IMR-90 (cell line): ENCODE measurements at regions not wholly inside any gene's neighbourhood (a gene's known extent, or its start where the extent isn't known, plus 50 kb on each side); places are given as distances from the start of the nearest gene placed in this dataset.

Source experiments
- ATAC-seq: fragments of 200-7000 bp; cut with Tn5 transposase; 2 replicates; pipeline ENCODE4 v1.9.1; 2020; ENCODE audit warnings: low read depth, mild to moderate bottlenecking, moderate library complexity
- BruUV-seq: library from RNA; stranded (reverse); fragments of 400-500 nt; replicated peaks from 2 replicates; lab custom pipeline; 2021; lab: Mats Ljungman, UMichigan
- CTCF ChIA-PET: fragments of 300-600 bp; formaldehyde crosslinking; extraction: SDS; loops from one replicate; lab custom pipeline; 2021; ENCODE audit warnings: antibody characterized with exemption; lab: Yijun Ruan, JAX
- POLR2A ChIA-PET: fragments of 300-600 bp; sonication (Branson Sonifier 250); formaldehyde crosslinking; loops from one replicate; lab custom pipeline; 2022; ENCODE audit warnings: antibody characterized with exemption; ENCODE audit not compliant: unreplicated experiment; lab: Charles Lee
- DNase-seq: peaks from one replicate; pipeline ENCODE4 v3.0.0; 2013
- H2AFZ ChIP-seq: replicated peaks from 2 replicates; pipeline ENCODE3; 2013; ENCODE audit warnings: low read length, mild to moderate bottlenecking; ENCODE audit not compliant: poor library complexity
- H2AK5ac ChIP-seq: 2 replicates; pipeline ENCODE4 v1.6.1; 2013; ENCODE audit warnings: low read depth, low read length, inconsistent platforms
- H2AK9ac ChIP-seq: replicated peaks from 2 replicates; pipeline ENCODE3; 2013; ENCODE audit warnings: mild to moderate bottlenecking, low read depth, low read length, moderate library complexity; ENCODE audit not compliant: poor library complexity
- H2BK120ac ChIP-seq: 2 replicates; pipeline ENCODE4 v1.6.1; 2013; ENCODE audit warnings: low read depth, low read length, inconsistent platforms
- H2BK15ac ChIP-seq: 3 replicates; pipeline ENCODE4 v1.6.1; 2013; ENCODE audit warnings: low read depth, low read length, inconsistent platforms
- H2BK20ac ChIP-seq: 2 replicates; pipeline ENCODE4 v1.6.1; 2013; ENCODE audit warnings: low read depth, mild to moderate bottlenecking, inconsistent platforms, low read length, moderate library complexity
- H2BK5ac ChIP-seq: 2 replicates; pipeline ENCODE4 v1.6.1; 2013; ENCODE audit warnings: mild to moderate bottlenecking, low read depth, low read length, inconsistent platforms; ENCODE audit not compliant: poor library complexity, severe bottlenecking
- H3K14ac ChIP-seq: replicated peaks from 2 replicates; pipeline ENCODE4 v1.6.1; 2013; ENCODE audit warnings: low read depth, low read length, inconsistent platforms
- H3K18ac ChIP-seq: 2 replicates; pipeline ENCODE4 v1.6.1; 2013; ENCODE audit warnings: low read depth, low read length, control low read depth
- H3K23ac ChIP-seq: 2 replicates; pipeline ENCODE4 v1.6.1; 2013; ENCODE audit warnings: low read depth, low read length, inconsistent platforms
- H3K27ac ChIP-seq: 2 replicates; pipeline ENCODE4 v1.5.1; 2013; ENCODE audit warnings: mild to moderate bottlenecking, control low read depth, low read length; ENCODE audit not compliant: insufficient read depth
- H3K27me3 ChIP-seq: 2 replicates; pipeline ENCODE4 v1.6.1; 2013; ENCODE audit warnings: low read length; ENCODE audit not compliant: control insufficient read depth, insufficient read depth
- H3K36me3 ChIP-seq: 2 replicates; pipeline ENCODE4 v1.6.1; 2013; ENCODE audit warnings: low read length, mixed read lengths; ENCODE audit not compliant: control insufficient read depth, insufficient read depth
- H3K4ac ChIP-seq: 2 replicates; pipeline ENCODE4 v1.6.1; 2013; ENCODE audit warnings: low read depth, low read length, inconsistent platforms
- H3K4me1 ChIP-seq: 2 replicates; pipeline ENCODE4 v1.6.1; 2013; ENCODE audit warnings: low read length, mixed read lengths; ENCODE audit not compliant: control insufficient read depth, insufficient read depth
- H3K4me2 ChIP-seq: 2 replicates; pipeline ENCODE4 v1.6.1; 2013; ENCODE audit warnings: low read depth, mild to moderate bottlenecking, control low read depth, low read length, moderate library complexity
- H3K4me3 ChIP-seq: 2 replicates; pipeline ENCODE4 v1.5.1; 2013; ENCODE audit warnings: low read depth, mild to moderate bottlenecking, control low read depth, low read length, moderate library complexity; ENCODE audit not compliant: insufficient read depth
- H3K56ac ChIP-seq: 2 replicates; pipeline ENCODE4 v1.6.1; 2013; ENCODE audit warnings: low read length, inconsistent platforms; ENCODE audit not compliant: insufficient read depth; ENCODE audit errors: extremely low read depth
- H3K79me1 ChIP-seq, 2 experiments: 2 replicates each; pipeline ENCODE4 v1.6.1; 2013; ENCODE audit warnings: low read length in 2 of 2, inconsistent platforms in 1 of 2, low read depth in 1 of 2
- H3K9ac ChIP-seq: 2 replicates; pipeline ENCODE4 v1.6.1; 2013; ENCODE audit warnings: low read depth, low read length, control low read depth
- H3K9me1 ChIP-seq: 2 replicates; pipeline ENCODE4 v1.6.1; 2013; ENCODE audit warnings: low read length, inconsistent platforms; ENCODE audit not compliant: insufficient read depth
- H3K9me3 ChIP-seq: 2 replicates; pipeline ENCODE4 v1.6.1; 2013; ENCODE audit warnings: low read length; ENCODE audit not compliant: control insufficient read depth, insufficient read depth
- H4K20me1 ChIP-seq: 2 replicates; pipeline ENCODE4 v1.6.1; 2013; ENCODE audit warnings: low read length, inconsistent platforms; ENCODE audit not compliant: insufficient read depth
- H4K5ac ChIP-seq: 2 replicates; pipeline ENCODE4 v1.6.1; 2013; ENCODE audit warnings: mild to moderate bottlenecking, low read depth, low read length, control low read depth
- H4K8ac ChIP-seq, 2 experiments: 2 replicates each; pipeline ENCODE4 v1.6.1; 2013; ENCODE audit warnings: low read depth in 2 of 2, low read length in 2 of 2, control low read depth in 1 of 2, inconsistent platforms in 1 of 2
- H4K91ac ChIP-seq: 2 replicates; pipeline ENCODE4 v1.6.1; 2013; ENCODE audit warnings: low read depth, low read length, inconsistent platforms; ENCODE audit not compliant: insufficient read depth
- BHLHE40 ChIP-seq: fragments of 150-350 bp; IDR thresholded peaks from 2 replicates; pipeline ENCODE4 v1.6.1; 2016; ENCODE audit warnings: mild to moderate bottlenecking, low read depth, low read length
- CEBPB ChIP-seq: IDR thresholded peaks from 2 replicates; pipeline ENCODE4 v1.6.1; 2012; ENCODE audit warnings: low read depth, low read length, improper control_type of control experiment
- CHD1 ChIP-seq: IDR thresholded peaks from 2 replicates; pipeline ENCODE4 v1.6.1; 2012; ENCODE audit warnings: low read depth, low read length, improper control_type of control experiment
- CTCF ChIP-seq: conservative IDR thresholded peaks from 2 replicates; pipeline ENCODE4 v1.5.1; 2012; ENCODE audit warnings: mild to moderate bottlenecking, low read depth, low read length, improper control_type of control experiment
- ELK1 ChIP-seq: fragments of 150-350 bp; IDR thresholded peaks from 2 replicates; pipeline ENCODE4 v1.6.1; 2016; ENCODE audit warnings: low read depth, mild to moderate bottlenecking, low read length, moderate library complexity, borderline replicate concordance
- FOS ChIP-seq: fragments of 150-350 bp; IDR thresholded peaks from 2 replicates; pipeline ENCODE4 v1.6.1; 2016; ENCODE audit warnings: low read depth, low read length
- MAFK ChIP-seq: IDR thresholded peaks from 2 replicates; pipeline ENCODE4 v1.6.1; 2012; ENCODE audit warnings: low read depth, low read length, improper control_type of control experiment
- MAZ ChIP-seq: IDR thresholded peaks from 2 replicates; pipeline ENCODE4 v1.6.1; 2012; ENCODE audit warnings: low read depth, mild to moderate bottlenecking, low read length, improper control_type of control experiment, moderate library complexity, borderline replicate concordance
- MXI1 ChIP-seq: IDR thresholded peaks from 2 replicates; pipeline ENCODE4 v1.6.1; 2012; ENCODE audit warnings: low read depth, mild to moderate bottlenecking, low read length, moderate library complexity, borderline replicate concordance
- NFE2L2 ChIP-seq: fragments of 150-350 bp; IDR thresholded peaks from 2 replicates; pipeline ENCODE4 v1.6.1; 2016; ENCODE audit warnings: low read depth, mild to moderate bottlenecking, low read length
- POLR2A ChIP-seq: IDR thresholded peaks from 2 replicates; pipeline ENCODE4 v1.6.1; 2012; ENCODE audit warnings: mild to moderate bottlenecking, low read depth, low read length
- RAD21 ChIP-seq: IDR thresholded peaks from 2 replicates; pipeline ENCODE4 v1.6.1; 2012; ENCODE audit warnings: low read length, improper control_type of control experiment
- RCOR1 ChIP-seq: IDR thresholded peaks from 2 replicates; pipeline ENCODE4 v1.6.1; 2012; ENCODE audit warnings: mild to moderate bottlenecking, low read length, improper control_type of control experiment; ENCODE audit not compliant: insufficient replicate concordance
- RFX5 ChIP-seq: IDR thresholded peaks from 2 replicates; pipeline ENCODE4 v1.8.0; 2012; ENCODE audit warnings: low read depth, mild to moderate bottlenecking, low read length, moderate library complexity
- SMC3 ChIP-seq: fragments of 150-350 bp; IDR thresholded peaks from 2 replicates; pipeline ENCODE4 v1.6.1; 2016; ENCODE audit warnings: low read depth, mild to moderate bottlenecking, antibody characterized with exemption, low read length, moderate library complexity
- USF2 ChIP-seq: fragments of 150-350 bp; IDR thresholded peaks from 2 replicates; pipeline ENCODE4 v1.6.1; 2017; ENCODE audit warnings: mild to moderate bottlenecking, antibody characterized with exemption, low read length, low read depth
- WGBS, 2 experiments: methylation state at CpG; one replicate each; pipeline versions ENCODE4 v1.1.5 to v1.1.7; 2013; ENCODE audit warnings: missing lambda C conversion rate in 2 of 2; ENCODE audit not compliant: insufficient read length in 1 of 2; ENCODE audit errors: extremely low coverage in 2 of 2; 5-methylcytosine and 5-hydroxymethylcytosine counted together
- dilution Hi-C: fragments of 300-500 bp; cut with HindIII; formaldehyde crosslinking; loops from one replicate; pipeline ENCODE4 v1.14.3; 2018; ENCODE audit warnings: low sequenced_read_pairs; ENCODE audit not compliant: unreplicated experiment
- in situ Hi-C: fragments of 300-500 bp; cut with MboI; formaldehyde crosslinking; loops from 3 replicates; pipeline ENCODE4 v1.14.3; 2019; ENCODE audit warnings: low sequenced_read_pairs, inconsistent platforms, mixed read lengths
- intact Hi-C: fragments of 100-400 bp; cut with micrococcal nuclease; formaldehyde crosslinking; loops from 2 replicates; pipeline ENCODE4 v1.10.0; 2022

- Histone ChIP-seq H2AK5ac (no peak overlapping the region), H4K20me1 (no peaks in the 10 kb centered on the region), H3K9me1 (no peaks in the 10 kb centered on the region), H2BK5ac (no peak overlapping the region), H3K18ac (no peak overlapping the region), H3K4me1 (no peaks in the 10 kb centered on the region), H3K9ac (no peak overlapping the region), H3K79me1 (no peaks in the 10 kb centered on the region), H3K36me3 (no peaks in the 10 kb centered on the region), H3K27ac (no peak overlapping the region), H4K8ac (no peak overlapping the region), H3K9me3 (peaks cover 9% of the 10 kb centered on the region), H3K23ac (no peak overlapping the region), H3K14ac (no peak overlapping the region), H4K91ac (no peak overlapping the region), H3K27me3 (no peaks in the 10 kb centered on the region), H3K4me2 (no peak overlapping the region), H2BK20ac (no peak overlapping the region), H2AK9ac (no peak overlapping the region), H3K56ac (no peak overlapping the region), H2AFZ (no peak overlapping the region), H3K4me3 (no peak overlapping the region), H4K5ac (no peak overlapping the region), H2BK15ac (no peak overlapping the region), H2BK120ac (no peak overlapping the region), H3K4ac (no peak overlapping the region)
- dilution Hi-C loops = no loop called here
- DNase-seq = no peak
- intact Hi-C loops = no loop called here
- TF ChIP-seq MXI1 (no peak), POLR2A (no peak), RFX5 (no peak), CTCF (no peak), CEBPB (no peak), MAFK (no peak), NFE2L2 (no peak), BHLHE40 (no peak), SMC3 (no peak), RCOR1 (no peak), RAD21 (no peak), ELK1 (no peak), USF2 (no peak), FOS (no peak), MAZ (no peak), CHD1 (no peak)
- WGBS, 2 experiments = 20% methylated on average over 1 of the region's 6 CpGs; no CpG with 5 or more reads in 1 of the 2 experiments
- no peak for ATAC-seq
- ChIA-PET POLR2A (no interaction called here), CTCF (no interaction called here)
- BruUV-seq = no TSS peak
- in situ Hi-C loops = no loop called here
These were observed 342.1 kb upstream of the GRM7 start for GRCh38 chr3:6518709-6519345.
